ENCODE measurements at regions not wholly inside any gene's neighbourhood (a gene's known extent, or its start where the extent isn't known, plus 50 kb on each side); places are given as distances from the start of the nearest gene placed in this dataset.

- H3K4me3 Mint-ChIP-seq: no peak overlapping the region
- H3K36me3 Mint-ChIP-seq: no peaks in the 10 kb centered on the region
- H3K9me3 Mint-ChIP-seq: peaks cover 0 to 7% (median 2%) of the 10 kb centered on the region in 7 donors
- DNase-seq: no peak
- ATAC-seq (ENCODE audit: low read depth in 2 of 2): no peak
- no peak overlapping the region for H3K27ac Mint-ChIP-seq
- no peaks in the 10 kb centered on the region for H3K4me1 Mint-ChIP-seq
- no peaks in the 10 kb centered on the region for H3K27me3 Mint-ChIP-seq
Measured at GRCh38 chr2:51469102-51469501, 437.2 kb upstream of the NRXN1 start.

- Mint-ChIP-seq H3K27me3 (no peaks in the 10 kb centered on the region), H3K27ac (no peak overlapping the region), H3K9me3 (peaks cover 0 to 7% (median under 1%) of the 10 kb centered on the region in 7 donors), H3K36me3 (no peaks in the 10 kb centered on the region), H3K4me3 (no peak overlapping the region), H3K4me1 (no peaks in the 10 kb centered on the region)
- ATAC-seq (ENCODE audit: low read depth in 2 of 2) (no peak), DNase-seq (no peak)
Measured at GRCh38 chr2:51465326-51465725, 433.4 kb upstream of the NRXN1 start.

- ATAC-seq (ENCODE audit: low read depth in 2 of 2): no peak
- Mint-ChIP-seq H3K36me3 (no peaks in the 10 kb centered on the region), H3K4me3 (no peak overlapping the region), H3K27ac (no peak overlapping the region), H3K9me3 (peaks cover 2 to 20% (median 12%) of the 10 kb centered on the region in 7 donors), H3K27me3 (no peaks in the 10 kb centered on the region), H3K4me1 (no peaks in the 10 kb centered on the region)
- no peak for DNase-seq
Measured at GRCh38 chr2:51454177-51454576, 422.2 kb upstream of the NRXN1 start.

DNA sequence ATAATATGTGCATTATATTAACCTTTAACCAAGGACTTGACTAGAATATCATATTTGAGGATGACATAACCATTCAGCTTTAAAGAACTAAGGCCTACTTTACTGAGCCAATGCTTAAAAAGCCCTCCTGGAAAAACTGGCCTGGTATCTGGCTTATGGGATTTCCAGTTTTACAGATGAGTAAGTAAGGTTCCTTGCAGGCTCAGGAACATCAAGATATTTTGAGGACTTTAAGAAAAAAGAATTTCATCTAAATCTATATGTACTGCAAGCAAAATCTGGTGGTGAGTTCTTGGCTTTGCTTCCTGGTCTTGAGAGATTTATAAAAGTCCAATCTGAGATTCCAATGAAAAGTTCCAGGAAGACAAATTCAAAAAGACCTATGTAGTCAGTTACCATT, 417.0 kb upstream of the NRXN1 start:
- no peak overlapping the region for H3K4me3 Mint-ChIP-seq
- no peaks in the 10 kb centered on the region for H3K36me3 Mint-ChIP-seq
- ATAC-seq (ENCODE audit: low read depth in 2 of 2) (no peak), DNase-seq (no peak)
- H3K4me1 Mint-ChIP-seq: no peaks in the 10 kb centered on the region
- H3K27ac Mint-ChIP-seq: no peak overlapping the region
- H3K9me3 Mint-ChIP-seq: peaks cover 0 to 20% (median 12%) of the 10 kb centered on the region in 7 donors
- no peaks in the 10 kb centered on the region for H3K27me3 Mint-ChIP-seq

DNA sequence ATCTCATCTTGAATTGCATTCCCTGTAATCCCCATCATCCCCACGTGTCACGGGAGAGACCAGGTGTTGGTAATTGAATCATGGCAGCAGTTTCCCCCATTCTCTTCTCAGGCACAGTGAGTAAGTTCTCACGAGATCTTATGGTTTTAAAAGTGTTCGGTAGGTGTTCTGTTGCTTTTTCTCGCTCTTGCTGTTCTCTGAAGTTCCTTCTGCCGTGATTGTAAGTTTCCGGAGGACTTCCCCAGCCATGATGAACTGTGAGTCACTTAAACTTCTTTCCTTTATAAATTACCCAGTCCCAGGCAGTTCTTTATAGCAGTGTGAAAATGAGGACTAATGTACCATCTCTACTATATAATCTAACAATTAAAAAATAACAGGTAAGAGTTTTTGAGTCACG, 409.9 kb upstream of the NRXN1 start:
- Mint-ChIP-seq H3K4me1 (no peaks in the 10 kb centered on the region), H3K9me3 (peaks cover 0 to 7% (median 3%) of the 10 kb centered on the region in 7 donors), H3K36me3 (no peaks in the 10 kb centered on the region), H3K27ac (no peak overlapping the region), H3K4me3 (no peak overlapping the region), H3K27me3 (no peaks in the 10 kb centered on the region)
- ATAC-seq (ENCODE audit: low read depth in 2 of 2) (no peak), DNase-seq (no peak)

GRCh38 chr2:51424418-51424817, 392.5 kb upstream of the NRXN1 start:
- Mint-ChIP-seq H3K27me3 (no peaks in the 10 kb centered on the region), H3K27ac (no peak overlapping the region), H3K9me3 (peaks cover 2 to 24% (median 7%) of the 10 kb centered on the region in 7 donors), H3K4me1 (no peaks in the 10 kb centered on the region), H3K36me3 (no peaks in the 10 kb centered on the region), H3K4me3 (no peak overlapping the region)
- ATAC-seq (ENCODE audit: low read depth in 2 of 2) (no peak), DNase-seq (no peak)

DNA sequence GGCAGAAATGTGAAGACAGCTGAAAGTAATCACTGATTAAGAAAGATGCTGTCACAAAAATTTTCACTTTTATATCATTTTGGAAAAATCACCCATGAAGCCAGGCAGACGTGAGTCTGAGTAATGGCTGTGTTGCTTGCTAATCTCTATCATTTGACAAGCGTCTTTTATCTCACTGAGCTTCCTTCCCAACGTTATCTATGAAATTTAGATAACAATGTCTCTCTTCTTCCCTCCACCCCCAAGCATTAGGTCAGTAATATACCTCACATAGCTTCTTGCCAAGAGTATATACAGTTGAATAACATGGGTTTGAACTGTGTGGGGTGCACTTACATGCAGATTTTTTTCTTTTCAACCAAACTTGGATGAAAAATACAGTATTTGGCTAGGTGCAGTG, 388.6 kb upstream of the NRXN1 start:
- no peak overlapping the region for H3K4me3 Mint-ChIP-seq
- H3K4me1 Mint-ChIP-seq: no peaks in the 10 kb centered on the region
- ATAC-seq (ENCODE audit: low read depth in 2 of 2): no peak
- peaks cover 0 to 11% (median 5%) of the 10 kb centered on the region in 7 donors for H3K9me3 Mint-ChIP-seq
- H3K27ac Mint-ChIP-seq: no peak overlapping the region
- H3K36me3 Mint-ChIP-seq: no peaks in the 10 kb centered on the region
- H3K27me3 Mint-ChIP-seq: no peaks in the 10 kb centered on the region
- no peak for DNase-seq

- ATAC-seq (ENCODE audit: low read depth in 2 of 2): no peak
- H3K9me3 Mint-ChIP-seq: peaks cover 0 to 12% (median 4%) of the 10 kb centered on the region in 7 donors
- H3K4me1 Mint-ChIP-seq: no peaks in the 10 kb centered on the region
- DNase-seq: no peak
- H3K4me3 Mint-ChIP-seq: no peak overlapping the region
- H3K27me3 Mint-ChIP-seq: no peaks in the 10 kb centered on the region
- H3K36me3 Mint-ChIP-seq: no peaks in the 10 kb centered on the region
- no peak overlapping the region for H3K27ac Mint-ChIP-seq
Measured at GRCh38 chr2:51413726-51414125, 381.8 kb upstream of the NRXN1 start.

DNA sequence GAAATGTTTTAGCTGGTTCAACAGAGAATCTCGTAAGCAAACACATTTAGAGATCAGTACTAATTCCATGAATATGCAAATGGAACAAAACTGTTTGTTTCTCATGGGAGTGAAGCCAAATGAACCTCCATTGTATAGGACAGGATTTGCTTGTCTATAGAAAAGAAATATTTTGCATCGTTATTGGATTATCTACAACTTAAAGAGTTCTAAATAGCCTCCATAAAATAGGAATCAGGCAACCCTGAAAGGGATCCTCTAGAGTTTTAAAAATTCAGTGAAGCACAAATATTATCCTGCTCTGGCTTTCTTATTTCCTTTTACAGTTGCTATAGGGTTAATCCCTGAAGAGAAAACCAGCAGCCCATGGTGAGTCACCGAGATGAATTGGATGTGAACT, 378.4 kb upstream of the NRXN1 start:
- no peak for DNase-seq
- ATAC-seq (ENCODE audit: low read depth in 2 of 2): no peak
- Mint-ChIP-seq H3K9me3 (peaks cover 0 to 10% (median 4%) of the 10 kb centered on the region in 7 donors), H3K36me3 (no peaks in the 10 kb centered on the region), H3K27ac (no peak overlapping the region), H3K4me3 (no peak overlapping the region), H3K27me3 (no peaks in the 10 kb centered on the region), H3K4me1 (no peaks in the 10 kb centered on the region)

DNA sequence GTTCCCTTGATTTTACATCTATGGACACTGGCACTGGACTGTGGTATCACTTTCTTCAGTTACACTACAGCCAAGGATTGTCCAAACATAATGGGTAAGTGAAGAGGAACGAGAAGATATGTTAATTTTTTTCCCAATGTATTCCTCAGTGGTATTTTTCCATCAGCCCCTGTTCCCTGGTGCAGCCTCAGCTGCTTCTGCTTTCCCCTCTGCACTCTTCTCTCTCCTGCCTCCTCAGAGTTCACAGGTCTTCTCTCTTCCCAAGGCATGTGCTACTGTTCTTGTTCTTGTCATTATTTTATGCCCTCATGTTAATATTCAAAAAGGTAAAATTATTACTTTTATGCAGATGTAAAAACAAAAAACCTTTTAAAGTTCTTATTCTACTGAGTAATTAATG, 378.0 kb upstream of the NRXN1 start:
- H3K9me3 Mint-ChIP-seq: peaks cover 0 to 8% (median 4%) of the 10 kb centered on the region in 7 donors
- no peak overlapping the region for H3K4me3 Mint-ChIP-seq
- no peaks in the 10 kb centered on the region for H3K27me3 Mint-ChIP-seq
- no peaks in the 10 kb centered on the region for H3K36me3 Mint-ChIP-seq
- H3K27ac Mint-ChIP-seq: peak overlapping the region in 1 of 6 donors; percentile 80
- H3K4me1 Mint-ChIP-seq: no peaks in the 10 kb centered on the region
- ATAC-seq (ENCODE audit: low read depth in 2 of 2): no peak
- DNase-seq: no peak

DNA sequence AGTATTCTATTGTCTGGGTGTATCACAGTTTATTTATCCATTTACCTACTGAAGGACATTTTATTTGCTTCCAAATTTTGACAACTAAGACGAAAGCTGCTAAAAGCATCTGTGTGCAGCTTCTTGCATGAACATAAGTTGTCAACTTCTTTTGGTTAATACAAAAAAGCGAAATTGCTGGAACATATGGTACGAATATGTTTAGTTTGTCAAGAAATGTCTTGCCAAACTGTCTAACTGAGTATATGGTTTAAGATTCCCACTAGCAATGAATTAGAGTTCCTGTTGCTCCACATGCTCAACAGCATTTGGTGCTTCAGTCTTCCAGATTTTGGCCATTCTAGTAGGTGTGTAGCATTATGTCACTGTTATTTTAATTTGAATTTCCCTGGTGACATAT, 372.3 kb upstream of the NRXN1 start:
- Mint-ChIP-seq H3K9me3 (peaks cover 0 to 21% (median 4%) of the 10 kb centered on the region in 7 donors), H3K27ac (no peak overlapping the region), H3K4me3 (no peak overlapping the region), H3K36me3 (no peaks in the 10 kb centered on the region), H3K4me1 (no peaks in the 10 kb centered on the region), H3K27me3 (no peaks in the 10 kb centered on the region)
- ATAC-seq (ENCODE audit: low read depth in 2 of 2) (no peak), DNase-seq (no peak)

DNA sequence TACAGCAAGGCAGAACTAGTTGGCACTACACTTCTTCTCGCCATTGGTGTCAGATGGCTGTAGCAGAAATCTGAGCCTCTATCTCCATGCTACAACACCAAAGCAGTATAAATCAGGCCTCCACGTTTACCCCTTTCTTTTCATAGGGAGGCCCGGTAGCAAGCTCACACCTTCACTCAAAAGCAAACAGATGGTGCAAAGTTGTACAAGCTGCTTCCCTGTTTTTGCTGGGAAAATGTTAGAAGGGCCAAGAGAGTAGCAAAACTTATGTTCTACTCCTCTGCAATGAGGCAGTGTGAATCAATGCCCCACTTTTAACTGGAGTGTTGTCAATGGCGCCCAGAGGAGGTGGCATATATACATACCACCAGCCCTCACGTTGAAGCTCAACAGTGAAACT, 369.6 kb upstream of the NRXN1 start:
- no peaks in the 10 kb centered on the region for H3K27me3 Mint-ChIP-seq
- DNase-seq: no peak
- H3K36me3 Mint-ChIP-seq: no peaks in the 10 kb centered on the region
- H3K4me1 Mint-ChIP-seq: no peaks in the 10 kb centered on the region
- no peak overlapping the region for H3K4me3 Mint-ChIP-seq
- H3K27ac Mint-ChIP-seq: peak overlapping the region in 1 of 6 donors; percentile 68
- peaks cover 0 to 21% (median 7%) of the 10 kb centered on the region in 7 donors for H3K9me3 Mint-ChIP-seq
- ATAC-seq (ENCODE audit: low read depth in 2 of 2): no peak

DNA sequence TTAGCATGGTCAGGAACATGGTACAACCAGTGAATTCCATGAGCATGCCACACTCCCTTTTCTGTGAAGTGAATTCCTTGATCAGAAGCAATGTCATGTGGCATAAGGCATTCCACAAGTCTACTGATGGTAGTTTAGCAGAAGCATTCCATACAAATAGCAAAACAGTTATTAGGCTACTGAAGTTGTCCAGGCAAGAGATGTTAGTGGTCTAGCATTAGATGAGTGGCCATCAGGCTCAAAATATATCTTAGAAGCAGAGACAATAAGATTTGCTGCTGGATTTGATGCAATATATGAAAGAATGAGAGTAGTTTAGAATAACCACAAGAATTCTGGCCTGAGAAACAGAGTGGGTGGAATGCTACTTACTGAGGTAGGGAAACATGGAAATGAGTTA, 355.3 kb upstream of the NRXN1 start:
- H3K9me3 Mint-ChIP-seq: peaks cover 0 to 9% (median 7%) of the 10 kb centered on the region in 7 donors
- no peaks in the 10 kb centered on the region for H3K36me3 Mint-ChIP-seq
- DNase-seq (no peak), ATAC-seq (ENCODE audit: low read depth in 2 of 2) (no peak)
- H3K4me1 Mint-ChIP-seq: no peaks in the 10 kb centered on the region
- H3K27ac Mint-ChIP-seq: no peak overlapping the region
- H3K4me3 Mint-ChIP-seq: no peak overlapping the region
- no peaks in the 10 kb centered on the region for H3K27me3 Mint-ChIP-seq

- Mint-ChIP-seq H3K4me3 (no peak overlapping the region), H3K9me3 (peaks cover 0 to 9% (median 6%) of the 10 kb centered on the region in 7 donors), H3K27ac (no peak overlapping the region), H3K36me3 (no peaks in the 10 kb centered on the region), H3K4me1 (no peaks in the 10 kb centered on the region), H3K27me3 (no peaks in the 10 kb centered on the region)
- ATAC-seq (ENCODE audit: low read depth in 2 of 2): no peak
- DNase-seq: no peak
Measured at GRCh38 chr2:51379997-51380396, 348.1 kb upstream of the NRXN1 start.

GRCh38 chr2:51368250-51368649, 336.3 kb upstream of the NRXN1 start:
- H3K4me1 Mint-ChIP-seq: no peaks in the 10 kb centered on the region
- H3K27me3 Mint-ChIP-seq: no peaks in the 10 kb centered on the region
- H3K9me3 Mint-ChIP-seq: peaks cover 0 to 7% (median 3%) of the 10 kb centered on the region in 7 donors
- H3K4me3 Mint-ChIP-seq: no peak overlapping the region
- DNase-seq (no peak), ATAC-seq (ENCODE audit: low read depth in 2 of 2) (no peak)
- H3K27ac Mint-ChIP-seq: no peak overlapping the region
- H3K36me3 Mint-ChIP-seq: no peaks in the 10 kb centered on the region
